HEK293 (cell line): ENCODE measurements at regions not wholly inside any gene's neighbourhood (a gene's known extent, or its start where the extent isn't known, plus 50 kb on each side); places are given as distances from the start of the nearest gene placed in this dataset.

Experiments used
- CTCF ChIA-PET: fragments of 350-600 bp; formaldehyde crosslinking; extraction: SDS; loops from one replicate; lab custom pipeline; 2021; ENCODE audit warnings: antibody characterized with exemption; lab: Yijun Ruan, JAX
- POLR2A ChIA-PET: fragments of 300-600 bp; formaldehyde crosslinking; extraction: SDS; loops from one replicate; lab custom pipeline; 2020; ENCODE audit warnings: antibody characterized with exemption, inconsistent platforms; lab: Yijun Ruan, JAX
- H3K27ac ChIP-seq: fragments of 200-500 bp; sonication (Bioruptor generic); 2 replicates; pipeline ENCODE4 v1.5.1; 2014; ENCODE audit warnings: low read depth, low read length, control low read depth, inconsistent platforms; ENCODE audit errors: extremely low read depth
- H3K36me3 ChIP-seq, 2 experiments: fragments of 200-500 bp in 1 of 2; sonication (Bioruptor generic) in 1 of 2; 1 replicate in 1 of 2; 2 replicates in 1 of 2; pipeline ENCODE4 v1.5.1; 2014 to 2017; ENCODE audit warnings: inconsistent platforms in 2 of 2, low read length in 2 of 2; ENCODE audit not compliant: control insufficient read depth in 2 of 2, insufficient read depth in 1 of 2
- H3K4me1 ChIP-seq: fragments of 200-500 bp; sonication (Bioruptor generic); 2 replicates; pipeline ENCODE4 v1.5.1; 2014; ENCODE audit warnings: mild to moderate bottlenecking, low read length, inconsistent platforms; ENCODE audit not compliant: control insufficient read depth, insufficient read depth
- H3K4me3 ChIP-seq: 2 replicates; pipeline ENCODE4 v1.5.1; 2011; ENCODE audit warnings: low read depth, mild to moderate bottlenecking, control low read depth, low read length, moderate library complexity
- H3K9me3 ChIP-seq: fragments of 200-500 bp; sonication (Bioruptor generic); 2 replicates; pipeline ENCODE4 v1.5.1; 2014; ENCODE audit warnings: low read depth, low read length, inconsistent platforms; ENCODE audit not compliant: control insufficient read depth, insufficient read depth
- ELK4 ChIP-seq: IDR thresholded peaks from 2 replicates; pipeline ENCODE4 v1.6.1; 2011; ENCODE audit warnings: mild to moderate bottlenecking, low read depth, low read length, borderline replicate concordance
- GLIS1 ChIP-seq: fragments of 450-650 bp; formaldehyde crosslinking; IDR thresholded peaks from 2 replicates; pipeline ENCODE4 v1.5.1; 2016; ENCODE audit warnings: missing biosample characterization, missing genetic modification characterization
- KLF1 ChIP-seq: fragments of 450-650 bp; formaldehyde crosslinking; IDR thresholded peaks from 2 replicates; pipeline ENCODE4 v1.5.1; 2016; ENCODE audit warnings: missing biosample characterization, missing genetic modification characterization
- MYNN ChIP-seq: fragments of 450-650 bp; formaldehyde crosslinking; IDR thresholded peaks from 2 replicates; pipeline ENCODE4 v1.5.1; 2016; ENCODE audit warnings: missing biosample characterization, missing genetic modification characterization, borderline replicate concordance
- MZF1 ChIP-seq: fragments of 450-650 bp; formaldehyde crosslinking; IDR thresholded peaks from 2 replicates; pipeline ENCODE4 v1.5.1; 2017; ENCODE audit warnings: missing biosample characterization, missing genetic modification characterization, borderline replicate concordance
- OSR2 ChIP-seq: fragments of 450-650 bp; formaldehyde crosslinking; IDR thresholded peaks from 2 replicates; pipeline ENCODE4 v1.5.1; 2016; ENCODE audit warnings: missing biosample characterization, missing genetic modification characterization
- ZFP69B ChIP-seq: fragments of 450-650 bp; formaldehyde crosslinking; IDR thresholded peaks from 2 replicates; pipeline ENCODE4 v1.5.1; 2016; ENCODE audit warnings: missing biosample characterization, missing genetic modification characterization
- ZNF157 ChIP-seq: fragments of 450-650 bp; formaldehyde crosslinking; IDR thresholded peaks from 2 replicates; pipeline ENCODE4 v1.5.1; 2016; ENCODE audit warnings: missing biosample characterization, missing genetic modification characterization
- ZNF16 ChIP-seq: fragments of 450-650 bp; formaldehyde crosslinking; IDR thresholded peaks from 2 replicates; pipeline ENCODE4 v1.5.1; 2016; ENCODE audit warnings: low read depth, missing biosample characterization, missing genetic modification characterization
- ZNF18 ChIP-seq: fragments of 450-650 bp; formaldehyde crosslinking; IDR thresholded peaks from 2 replicates; pipeline ENCODE4 v1.5.1; 2016; ENCODE audit warnings: missing biosample characterization, missing genetic modification characterization
- ZNF23 ChIP-seq: fragments of 450-650 bp; formaldehyde crosslinking; IDR thresholded peaks from 2 replicates; pipeline ENCODE4 v1.5.1; 2016; ENCODE audit warnings: missing biosample characterization, missing genetic modification characterization, borderline replicate concordance
- ZNF26 ChIP-seq: fragments of 450-650 bp; formaldehyde crosslinking; IDR thresholded peaks from 2 replicates; pipeline ENCODE4 v1.5.1; 2016; ENCODE audit warnings: missing biosample characterization, missing genetic modification characterization
- ZNF341 ChIP-seq: fragments of 450-650 bp; formaldehyde crosslinking; IDR thresholded peaks from 2 replicates; pipeline ENCODE4; 2016; ENCODE audit warnings: low read depth, missing biosample characterization, missing genetic modification characterization
- ZNF398 ChIP-seq: fragments of 450-650 bp; formaldehyde crosslinking; IDR thresholded peaks from 2 replicates; pipeline ENCODE4 v1.5.1; 2017; ENCODE audit warnings: missing biosample characterization, missing genetic modification characterization
- ZNF600 ChIP-seq: fragments of 450-650 bp; formaldehyde crosslinking; IDR thresholded peaks from 2 replicates; pipeline ENCODE4 v1.5.1; 2016; ENCODE audit warnings: missing biosample characterization, missing genetic modification characterization
- ZNF624 ChIP-seq: fragments of 450-650 bp; formaldehyde crosslinking; IDR thresholded peaks from 2 replicates; pipeline ENCODE4 v1.5.1; 2017; ENCODE audit warnings: missing biosample characterization, missing genetic modification characterization
- ZNF626 ChIP-seq: fragments of 450-650 bp; sonication (Bioruptor Pico); formaldehyde crosslinking; IDR thresholded peaks from 2 replicates; pipeline ENCODE4 v1.5.1; 2018; ENCODE audit warnings: missing biosample characterization, missing genetic modification characterization, inconsistent platforms
- ZNF791 ChIP-seq: fragments of 450-650 bp; formaldehyde crosslinking; IDR thresholded peaks from 2 replicates; pipeline ENCODE4 v1.5.1; 2016; ENCODE audit warnings: missing biosample characterization, missing genetic modification characterization

- Histone ChIP-seq H3K9me3 (no peaks in the 10 kb centered on the region), H3K4me1 (no peaks in the 10 kb centered on the region), H3K36me3 (no peaks in the 10 kb centered on the region), H3K4me3 (no peak overlapping the region), H3K27ac (no peak overlapping the region)
- TF ChIP-seq GLIS1 (tag by site-specific recombination): no peak
- no peak for TF ChIP-seq ZNF16 (tag by site-specific recombination)
- TF ChIP-seq ZNF23 (tag by site-specific recombination): no peak
- TF ChIP-seq MYNN (tag by site-specific recombination): no peak
- TF ChIP-seq ZNF398: no peak
- TF ChIP-seq ZNF18 (tag by site-specific recombination): no peak
- no peak for TF ChIP-seq KLF1 (tag by site-specific recombination)
- no peak for TF ChIP-seq ZNF791
- no peak for TF ChIP-seq ZNF600 (tag by site-specific recombination)
- TF ChIP-seq MZF1 (tag by site-specific recombination): no peak
- no peak for TF ChIP-seq ZFP69B (tag by site-specific recombination)
- POLR2A ChIA-PET: no interaction called here
- CTCF ChIA-PET: no interaction called here
These were observed 201.4 kb upstream of the EOMES start for GRCh38 chr3:27923349-27924068.

- no peaks in the 10 kb centered on the region for H3K36me3 ChIP-seq
- H3K4me1 ChIP-seq: no peaks in the 10 kb centered on the region
- TF ChIP-seq ZNF624 (tag by site-specific recombination) (no peak), ZNF26 (tag by site-specific recombination) (no peak), OSR2 (tag by site-specific recombination) (no peak), ZNF626 (no peak), ZNF157 (no peak), ZNF341 (tag by site-specific recombination) (no peak), ELK4 (no peak)
- no peak overlapping the region for H3K4me3 ChIP-seq
- ChIA-PET CTCF (interaction anchor here (0.7 kb wide), 1 partner anchor 14 kb away, joined by 3 read pairs; no protein-coding TSS in a partner anchor), POLR2A (no interaction called here)
- H3K9me3 ChIP-seq: no peaks in the 10 kb centered on the region
- H3K27ac ChIP-seq: no peak overlapping the region
These were observed 205.8 kb upstream of the EOMES start for GRCh38 chr3:27927882-27928281.
